T-helper 1 cell treated with Interleukin-12 subunit alpha and Interleukin-12 subunit beta and Interleukin-4 antibody, amounts not matched to agents 30 ng/mL and 1 ng/mL, for 36 hours (primary cell): ENCODE measurements at regions not wholly inside any gene's neighbourhood (a gene's known extent, or its start where the extent isn't known, plus 50 kb on each side); places are given as distances from the start of the nearest gene placed in this dataset.
"Not testable (repeated sequence)": the region's sequence is repeated elsewhere in the genome, so short reads cannot be mapped to it uniquely, and the experiment has no call there.

Source experiments
- intact Hi-C: fragments of 100-400 bp; cut with micrococcal nuclease; formaldehyde crosslinking; loops from one replicate; pipeline ENCODE4 v1.15.1; 2024

DNA sequence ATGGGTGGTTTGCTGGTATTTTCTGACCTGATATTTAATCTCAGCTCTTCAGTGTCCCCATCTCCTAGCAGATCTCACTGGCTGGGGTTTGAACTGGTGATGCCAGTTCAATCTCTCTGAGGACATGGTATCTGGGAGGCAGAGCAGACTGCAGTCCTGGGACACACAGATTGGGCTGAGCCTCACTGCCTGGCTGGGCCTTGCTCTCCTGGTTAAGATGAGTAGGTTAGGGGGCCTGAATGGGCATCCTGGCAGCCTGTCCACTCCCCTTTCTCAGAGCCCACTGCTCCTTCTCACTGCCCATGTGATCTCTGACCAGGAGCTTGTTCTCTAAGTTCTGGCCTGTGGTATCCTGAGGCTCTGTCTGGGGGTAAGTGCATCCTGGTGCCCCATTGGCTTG, 363.4 kb downstream of the GLRX3 start:
- intact Hi-C loops, result no loop called here

DNA sequence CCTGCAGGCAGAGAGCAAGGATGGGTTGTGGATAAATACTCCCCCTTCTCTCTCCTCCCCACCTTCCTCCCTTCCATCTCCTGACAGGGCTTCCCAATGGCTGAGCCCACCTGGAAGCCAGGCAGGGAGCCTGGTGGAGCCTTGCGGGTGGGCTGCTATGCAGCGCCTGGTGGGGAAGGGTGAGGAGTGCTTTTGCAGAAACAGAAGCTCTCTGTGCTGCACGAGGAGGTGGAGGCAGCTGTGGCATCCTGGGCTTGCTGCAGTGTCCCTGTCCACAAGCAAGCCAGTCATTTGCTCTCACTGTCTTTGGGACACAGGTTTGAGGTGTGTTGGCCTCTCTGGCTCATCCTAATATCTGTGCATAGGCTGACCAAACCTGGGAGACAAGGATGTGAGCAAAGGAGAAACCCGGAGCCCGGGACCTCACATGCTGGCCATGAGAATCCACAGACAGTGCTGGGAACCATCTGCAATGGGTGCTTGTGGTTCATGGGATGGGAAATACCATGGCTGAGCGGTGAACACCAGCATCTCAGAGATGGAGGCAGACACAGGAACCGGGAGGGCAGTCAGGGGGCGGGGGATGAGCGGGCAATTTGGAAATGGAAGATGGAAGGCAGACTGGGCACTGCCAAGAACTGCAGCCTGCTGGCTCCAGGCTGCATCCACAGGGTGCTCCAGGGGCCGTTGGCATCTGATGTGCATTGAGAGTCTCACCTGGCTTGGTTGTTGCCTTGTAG, 364.2 kb downstream of the GLRX3 start:
- intact Hi-C loops, result no loop called here

DNA sequence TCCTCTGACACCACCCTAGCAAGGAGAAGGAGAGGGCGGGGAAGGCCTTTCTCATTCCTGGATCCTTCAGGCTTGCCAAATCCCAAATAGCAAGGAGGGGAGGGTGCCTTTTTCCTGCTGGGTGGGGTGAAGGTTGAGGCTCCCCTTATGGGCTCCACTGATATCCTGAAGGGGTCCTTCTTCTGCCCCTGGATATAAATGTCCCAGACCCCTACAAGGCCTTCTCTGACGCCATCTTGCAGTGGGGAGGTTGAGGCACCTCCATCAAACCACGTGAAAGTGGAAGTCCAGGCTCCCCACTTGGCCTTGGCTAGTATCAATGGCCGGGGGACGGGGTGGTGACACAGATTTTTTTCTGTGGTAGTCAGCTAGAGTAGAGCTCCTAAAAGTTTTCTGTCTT, 371.3 kb downstream of the GLRX3 start:
- intact Hi-C loops, result no loop called here

DNA sequence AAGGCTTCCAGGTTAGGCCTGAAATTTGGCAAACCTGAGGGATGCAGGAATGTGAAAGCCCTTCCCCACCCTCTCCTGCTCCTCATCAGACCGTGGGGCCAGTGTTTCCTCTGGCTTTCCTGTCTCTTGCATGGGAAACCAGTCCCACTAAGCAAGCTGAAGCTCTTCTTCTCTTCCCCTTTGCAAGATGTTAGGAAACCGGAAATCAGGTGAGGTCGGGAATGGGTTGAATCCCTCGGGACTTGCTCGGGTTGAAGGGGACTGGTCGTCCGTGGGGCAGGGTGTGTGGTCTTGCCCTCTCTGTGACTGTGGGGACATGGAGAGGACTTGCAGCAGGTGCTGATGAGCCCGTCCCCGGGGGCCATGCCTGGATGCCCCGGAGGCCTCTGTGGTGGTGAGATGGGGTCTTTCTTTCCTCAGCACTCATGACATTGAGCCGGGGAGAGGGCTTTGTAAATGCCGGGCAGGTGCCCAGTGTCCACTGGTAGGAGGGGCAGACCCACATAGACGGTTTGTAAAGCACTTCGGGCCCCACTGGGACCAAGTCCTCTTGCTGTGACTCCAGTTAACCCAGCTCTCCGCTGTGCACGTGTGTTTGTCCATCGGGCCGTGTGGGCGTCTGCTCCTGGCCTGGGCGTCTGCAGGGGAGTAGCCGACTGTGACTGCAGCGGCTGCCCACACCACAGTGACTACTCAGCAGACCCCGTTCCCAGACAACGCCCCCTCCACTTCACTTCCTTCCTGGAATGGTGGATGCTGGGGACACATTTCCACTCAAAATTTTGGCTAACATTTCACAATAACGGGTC, 373.9 kb downstream of the GLRX3 start:
- intact Hi-C loops, result no loop called here

DNA sequence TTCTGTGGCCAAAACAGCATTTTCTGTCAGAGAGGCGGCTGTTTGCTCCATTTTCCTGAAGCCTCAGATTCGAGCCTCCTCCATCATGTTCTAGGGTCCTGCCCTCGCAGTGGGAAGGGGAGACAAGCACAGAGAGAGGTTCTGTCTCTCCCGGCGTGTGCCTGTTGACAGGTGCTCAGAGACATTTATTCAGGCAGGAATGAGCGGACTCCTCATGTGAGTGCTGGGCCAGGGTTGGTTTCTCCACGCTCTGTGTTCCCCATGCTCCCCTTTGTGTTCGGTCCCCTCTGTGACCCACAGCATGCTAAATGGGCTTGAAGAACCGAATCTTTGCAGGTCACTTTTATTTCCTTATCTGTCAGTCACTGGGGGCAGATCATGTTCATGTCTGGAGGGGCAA, 374.6 kb downstream of the GLRX3 start:
- intact Hi-C loops, result no loop called here

DNA sequence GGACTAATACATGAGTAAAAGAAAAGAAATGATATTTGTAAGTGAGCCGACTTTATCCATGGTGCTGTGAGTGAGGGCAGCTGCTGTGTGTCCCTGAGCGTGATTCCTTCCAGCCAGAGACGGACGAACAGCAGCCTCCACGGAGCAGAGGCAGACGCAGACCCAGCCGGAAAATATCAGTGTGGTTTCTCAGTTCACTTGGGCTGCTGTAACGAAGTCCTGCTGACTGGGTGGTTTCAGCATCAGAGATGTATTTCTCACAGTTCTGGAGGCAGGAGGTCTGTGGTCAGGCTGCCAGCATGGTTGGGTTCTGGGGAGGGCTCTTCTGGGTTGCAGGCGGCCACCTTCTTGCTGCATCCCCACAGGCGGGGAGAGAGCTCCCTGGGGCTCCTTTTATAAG, 375.6 kb downstream of the GLRX3 start:
- intact Hi-C loops, result no loop called here

DNA sequence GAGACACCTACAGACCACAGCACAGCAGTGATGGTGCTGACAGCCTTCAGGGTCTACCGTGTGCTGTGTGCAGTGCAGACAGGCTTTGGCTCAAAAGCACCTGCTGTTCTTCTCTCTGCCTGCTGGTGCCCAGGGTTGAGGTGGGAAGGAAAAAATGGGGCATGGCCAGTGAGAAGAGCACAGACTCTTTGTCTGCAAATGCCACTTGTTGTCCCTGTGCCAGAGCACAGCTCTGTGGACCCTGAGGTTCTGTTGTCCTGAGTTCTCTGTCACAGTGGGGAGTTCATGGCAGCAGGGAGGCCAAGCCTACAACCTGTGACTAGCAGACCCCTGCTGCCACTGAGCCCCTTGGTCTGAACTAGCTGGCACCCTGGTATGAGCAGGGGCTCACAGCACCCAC, 376.7 kb downstream of the GLRX3 start:
- intact Hi-C loops, result no loop called here

DNA sequence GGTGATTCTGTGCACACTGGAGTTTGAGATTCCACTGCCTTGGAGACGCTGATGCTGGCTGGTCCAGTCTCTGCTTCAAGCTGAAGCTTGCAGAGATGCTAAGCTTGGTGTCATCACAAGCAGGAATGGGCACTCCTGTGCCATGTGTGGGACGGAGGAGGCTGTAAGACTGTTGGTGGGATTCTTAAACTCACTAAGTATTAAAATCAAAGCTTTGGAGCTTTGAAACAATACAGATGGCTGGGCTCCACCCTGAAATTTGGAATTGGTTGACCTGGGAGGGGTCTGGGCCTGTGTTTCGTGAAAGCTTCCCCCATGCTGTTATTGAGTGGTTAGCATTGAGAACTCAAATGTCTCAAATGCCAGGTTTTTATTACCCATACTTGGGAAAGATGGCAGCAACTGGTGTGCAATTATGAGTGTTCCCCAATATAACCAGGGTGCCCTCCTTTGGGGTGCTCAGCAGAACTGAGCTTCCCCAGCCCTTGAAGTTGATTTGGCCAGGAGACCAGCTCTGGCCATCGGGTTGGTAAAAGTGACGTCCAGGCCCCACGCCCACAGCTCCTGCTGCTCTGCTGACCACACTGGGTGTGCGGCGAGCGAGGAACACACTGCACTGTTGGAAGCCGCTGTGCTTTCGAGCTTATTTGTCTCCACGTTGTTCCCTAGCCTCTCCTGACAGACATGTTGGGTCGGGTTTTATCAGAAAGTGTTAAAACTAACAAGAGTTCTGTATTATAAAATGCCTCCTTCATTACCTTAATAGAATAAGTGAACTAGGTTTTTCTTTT, 377.7 kb downstream of the GLRX3 start:
- intact Hi-C loops, result no loop called here

DNA sequence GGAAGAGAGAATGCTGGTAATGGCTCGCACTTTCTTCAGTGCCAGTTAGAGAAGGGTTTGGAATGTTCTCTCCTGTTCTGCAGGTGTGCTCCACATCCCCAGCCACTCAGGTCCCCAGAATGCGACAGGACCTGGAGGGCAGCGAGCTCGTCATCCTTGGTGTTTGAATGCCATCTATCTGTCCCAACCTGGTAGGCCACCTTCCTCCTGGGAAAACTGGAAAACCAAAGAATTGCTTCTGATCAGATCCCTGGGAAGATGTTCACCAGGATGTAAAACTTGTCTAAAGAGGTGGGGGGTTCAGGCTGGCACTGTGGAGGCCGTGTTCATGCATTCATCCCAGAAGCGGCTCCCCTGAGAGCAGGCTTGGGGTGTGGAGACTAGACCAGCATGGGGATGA, 379.5 kb downstream of the GLRX3 start:
- intact Hi-C loops, result no loop called here

DNA sequence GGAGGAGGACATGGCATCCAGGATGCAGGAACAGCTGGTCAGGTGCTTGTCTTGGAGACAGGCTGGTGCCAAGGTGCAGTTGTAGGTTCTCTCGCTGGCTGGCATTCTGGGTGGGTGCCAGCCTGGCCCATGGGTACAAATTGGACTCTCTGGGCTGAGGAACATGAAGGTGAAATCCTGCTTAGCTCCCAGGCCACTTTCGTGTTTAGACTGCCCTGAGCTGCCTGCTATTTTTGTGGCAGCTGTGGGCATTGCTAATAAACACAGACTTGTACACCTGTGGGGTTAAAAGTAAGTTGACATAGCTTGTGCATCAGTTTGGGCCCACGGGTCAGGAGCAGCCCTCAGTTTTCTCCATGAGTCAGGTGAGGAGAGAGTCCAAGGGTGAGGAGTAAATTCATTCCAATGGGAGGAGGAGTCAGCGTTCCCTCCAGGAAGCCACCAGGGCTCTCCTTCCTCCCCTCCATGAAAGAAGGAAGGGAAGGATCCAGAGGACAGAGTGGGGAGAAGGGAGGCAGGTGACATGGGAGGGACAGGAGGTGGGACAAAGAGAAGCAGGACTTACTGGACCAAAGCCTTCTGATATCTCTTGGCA, 380.0 kb downstream of the GLRX3 start:
- intact Hi-C loops, result no loop called here

DNA sequence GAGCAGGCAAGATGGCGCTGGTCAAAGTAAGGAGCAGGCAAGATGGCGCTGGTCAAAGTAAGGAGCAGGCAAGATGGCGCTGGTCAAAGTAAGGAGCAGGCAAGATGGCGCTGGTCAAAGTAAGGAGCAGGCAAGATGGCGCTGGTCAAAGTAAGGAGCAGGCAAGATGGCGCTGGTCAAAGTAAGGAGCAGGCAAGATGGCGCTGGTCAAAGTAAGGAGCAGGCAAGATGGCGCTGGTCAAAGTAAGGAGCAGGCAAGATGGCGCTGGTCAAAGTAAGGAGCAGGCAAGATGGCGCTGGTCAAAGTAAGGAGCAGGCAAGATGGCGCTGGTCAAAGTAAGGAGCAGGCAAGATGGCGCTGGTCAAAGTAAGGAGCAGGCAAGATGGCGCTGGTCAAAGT, 382.7 kb downstream of the GLRX3 start:
- intact Hi-C loops, result not testable (repeated sequence)

DNA sequence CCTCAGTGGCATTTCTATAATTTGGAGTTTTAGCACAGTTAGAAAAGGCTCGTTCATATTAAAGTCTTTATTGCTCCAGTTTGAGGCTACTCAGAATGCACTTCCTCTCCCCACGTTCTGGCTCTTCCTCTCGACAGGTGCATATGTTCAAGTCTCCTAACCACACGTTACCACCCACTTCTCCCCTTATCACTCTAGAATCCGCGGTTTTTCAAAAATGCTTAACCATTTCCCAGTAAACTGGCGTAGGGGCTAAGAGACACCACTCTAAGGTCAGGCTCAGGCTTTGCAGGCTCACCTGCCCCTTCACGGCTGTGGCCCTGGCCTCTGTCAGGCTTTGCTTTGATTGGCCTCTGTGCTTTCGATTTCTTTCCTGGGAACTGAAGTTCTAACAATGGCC, 383.6 kb downstream of the GLRX3 start:
- intact Hi-C loops, result no loop called here

DNA sequence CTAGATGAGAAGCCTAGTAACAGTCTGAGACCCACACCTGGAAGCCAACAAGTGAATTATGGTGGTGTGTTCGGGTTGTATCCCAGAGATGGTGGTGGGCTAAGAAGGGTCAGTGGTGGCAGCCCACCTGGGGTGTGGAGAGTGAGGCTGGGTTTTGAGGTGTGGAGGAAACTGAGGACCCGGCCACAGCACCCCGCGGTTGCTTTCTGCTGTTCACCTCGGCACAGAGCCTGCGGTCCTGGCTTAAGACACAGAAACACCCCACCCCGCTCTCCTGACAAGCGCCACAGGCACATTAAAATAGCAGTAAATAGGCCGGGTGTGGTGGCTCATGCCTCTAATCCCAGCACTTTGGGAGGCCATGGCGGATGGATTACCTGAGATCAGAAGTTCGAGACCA, 395.1 kb downstream of the GLRX3 start:
- intact Hi-C loops, result loop anchor here (5.0 kb wide), 1 partner anchor 539 kb away; no protein-coding TSS in a partner anchor

DNA sequence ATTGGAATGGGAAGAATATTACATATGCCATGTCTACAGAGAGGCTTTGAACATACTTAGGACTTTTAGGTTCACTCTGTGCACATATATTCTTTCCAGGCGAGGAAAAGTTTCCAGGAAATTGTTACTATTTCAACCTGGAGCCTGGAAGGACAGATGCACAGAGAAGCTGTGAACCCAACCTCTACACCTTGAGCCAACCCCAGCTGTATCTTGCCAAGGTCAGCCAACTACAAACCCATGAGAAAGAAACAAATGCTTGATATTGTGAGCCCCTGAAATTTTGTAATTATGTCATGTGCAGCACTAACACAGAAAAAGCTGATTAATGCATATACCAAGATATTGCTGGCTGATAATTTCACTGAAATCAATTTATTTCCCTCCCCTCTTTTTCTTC, 404.9 kb downstream of the GLRX3 start:
- intact Hi-C loops, result no loop called here

DNA sequence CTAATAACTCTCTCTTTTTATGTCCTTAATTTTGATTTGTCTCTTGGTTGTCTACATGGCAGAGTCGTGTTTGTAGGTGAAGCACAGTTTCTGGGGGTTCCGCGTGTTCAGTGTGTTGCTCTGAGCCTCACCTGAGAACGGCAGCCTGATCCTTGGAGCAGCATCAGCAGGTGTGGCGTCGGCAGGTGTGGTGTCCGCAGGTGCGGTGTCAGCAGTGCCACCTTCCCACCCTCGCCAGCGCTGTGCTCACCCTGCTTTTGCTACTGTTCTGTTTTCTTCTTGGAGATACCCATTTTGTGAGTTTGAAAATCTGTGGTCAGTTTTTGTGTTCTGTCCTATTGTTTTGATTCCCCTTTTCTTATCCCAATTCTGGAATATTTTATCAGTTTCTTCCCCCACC, 406.6 kb downstream of the GLRX3 start:
- intact Hi-C loops, result no loop called here

DNA sequence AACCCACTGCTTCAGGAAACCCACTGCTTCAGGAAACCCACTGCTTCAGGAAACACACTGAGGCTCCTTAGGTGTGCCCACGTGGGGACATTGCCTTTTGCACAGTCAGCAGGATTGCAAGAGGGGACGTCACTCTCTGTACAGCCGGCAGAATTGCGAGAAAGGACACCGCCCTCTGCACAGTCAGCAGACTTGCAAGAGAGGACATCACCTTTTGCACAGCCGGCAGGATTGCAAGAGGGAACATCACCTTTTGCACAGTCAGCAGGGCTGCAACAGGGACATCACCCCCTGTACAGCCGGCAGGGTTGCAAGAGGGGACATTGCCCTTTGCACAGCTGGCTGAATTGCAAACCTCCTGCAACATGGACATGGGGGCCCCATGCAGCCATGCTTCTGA, 407.6 kb downstream of the GLRX3 start:
- intact Hi-C loops, result no loop called here

DNA sequence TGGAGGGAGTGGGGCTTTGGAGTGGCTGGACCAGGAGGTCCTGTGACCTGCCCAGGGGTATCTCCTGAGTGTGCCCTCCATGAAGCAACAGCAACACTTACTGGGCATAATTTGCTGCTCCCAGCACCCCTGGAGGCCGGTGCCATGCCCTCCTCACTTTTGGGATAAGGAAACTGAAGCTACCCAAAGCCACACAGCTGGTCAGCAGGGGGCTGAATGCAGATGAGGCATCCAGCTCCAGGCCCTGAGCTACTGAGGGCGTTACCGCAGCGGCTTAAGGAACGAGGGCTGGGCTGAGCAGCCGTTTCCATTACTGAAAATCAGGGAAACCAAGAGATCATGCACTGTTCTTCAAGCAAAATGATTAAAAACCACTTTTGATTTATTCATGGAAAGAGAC, 408.9 kb downstream of the GLRX3 start:
- intact Hi-C loops, result no loop called here

DNA sequence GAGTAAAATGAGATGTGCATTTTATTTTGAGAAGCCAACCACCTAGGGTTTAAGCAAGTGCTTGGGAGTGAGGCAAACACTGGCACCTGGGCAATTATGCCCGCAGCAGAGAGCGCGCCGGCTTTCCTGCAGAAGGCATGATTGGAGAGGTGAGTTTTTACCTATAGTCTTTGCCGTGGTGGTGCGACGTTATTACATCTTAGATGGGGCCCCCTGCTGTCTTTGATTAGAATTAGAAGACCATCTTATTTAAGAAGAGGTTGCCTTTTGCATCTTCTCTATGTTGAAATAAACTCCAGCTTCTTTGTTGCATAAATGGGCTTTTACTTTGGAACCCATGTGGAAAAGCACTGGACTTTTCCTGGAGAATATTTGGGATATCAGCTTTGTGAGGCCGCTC, 409.5 kb downstream of the GLRX3 start:
- intact Hi-C loops, result no loop called here

DNA sequence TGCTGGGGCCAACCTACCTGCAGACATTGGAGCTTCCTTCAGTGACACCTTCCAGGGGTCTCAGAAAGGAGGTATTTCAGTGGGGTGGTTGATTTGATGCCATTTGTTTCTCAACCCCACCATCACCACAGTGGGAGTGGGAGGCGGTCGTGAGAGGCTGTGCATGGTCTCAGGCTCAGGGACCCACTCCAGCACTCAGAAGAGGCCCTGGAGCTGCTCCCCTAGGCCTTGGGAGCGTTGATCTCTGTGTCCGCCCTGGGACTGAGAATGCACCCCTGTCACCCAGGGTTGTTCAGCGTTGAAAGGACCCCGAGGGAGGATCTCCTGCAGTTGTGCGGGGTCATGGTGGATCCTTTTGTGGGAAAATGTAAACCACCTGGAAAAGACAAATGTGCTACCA, 410.6 kb downstream of the GLRX3 start:
- intact Hi-C loops, result no loop called here

DNA sequence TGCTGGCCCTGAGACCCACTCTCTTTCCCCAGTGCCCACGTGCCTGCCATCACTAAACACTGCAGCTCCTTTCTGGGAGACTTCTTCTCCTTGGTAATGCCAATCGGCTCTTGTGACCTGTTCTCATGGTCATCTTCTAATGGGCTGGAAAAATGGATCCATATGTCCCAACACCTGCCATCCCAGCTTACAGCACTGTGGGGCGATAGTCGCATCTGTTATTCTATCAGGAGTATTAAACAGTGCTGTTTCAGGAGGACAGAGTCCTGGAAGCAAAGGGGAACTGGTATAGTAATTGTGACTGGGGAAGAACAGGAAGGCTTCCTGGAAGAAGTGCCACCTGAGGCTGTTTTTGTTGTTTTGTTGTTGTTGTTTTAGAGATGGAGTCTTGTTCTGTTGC, 411.2 kb downstream of the GLRX3 start:
- intact Hi-C loops, result no loop called here

DNA sequence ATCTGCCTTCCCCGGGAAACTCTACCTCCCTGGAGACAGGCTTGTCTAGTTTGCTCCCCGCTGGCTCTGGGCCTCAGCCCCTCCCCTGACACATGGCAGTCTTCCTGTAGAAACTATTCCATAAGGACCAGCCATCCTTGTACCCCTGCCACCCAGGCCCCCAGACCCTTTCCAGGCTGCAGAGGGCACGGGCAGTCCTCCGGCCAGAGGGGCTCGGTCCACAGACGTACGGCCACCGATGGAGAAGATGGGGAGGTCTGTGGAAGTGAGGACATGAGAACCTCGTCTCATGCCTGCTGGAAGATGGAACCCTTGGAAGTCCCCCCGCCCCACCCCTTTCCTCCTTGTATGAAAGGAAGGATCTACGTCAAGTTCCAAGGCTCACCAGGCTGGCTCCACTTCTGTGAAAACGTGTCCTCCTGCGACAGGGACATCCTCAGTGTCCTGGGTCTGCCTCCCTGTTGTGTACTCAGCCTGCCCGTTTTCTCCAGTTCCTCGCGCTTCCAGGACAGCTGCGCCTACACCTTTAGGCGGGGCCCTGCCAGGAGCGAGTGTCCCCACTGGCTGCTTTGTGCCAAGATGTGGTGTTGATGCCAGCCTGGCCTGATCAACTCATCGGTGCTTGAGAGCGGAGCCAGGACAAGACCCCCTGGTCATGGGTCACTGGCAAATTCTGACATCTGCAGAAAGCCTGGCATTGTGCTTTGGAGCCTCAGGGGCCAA, 414.9 kb downstream of the GLRX3 start:
- intact Hi-C loops, result no loop called here
